Occipital lobe (tissue), 1 donor: ENCODE measurements at regions not wholly inside any gene's neighbourhood (a gene's known extent, or its start where the extent isn't known, plus 50 kb on each side); places are given as distances from the start of the nearest gene placed in this dataset.

Experiments used
- DNase-seq: peaks from one replicate; lab custom pipeline; 2025; lab: John Stamatoyannopoulos, UW

DNA sequence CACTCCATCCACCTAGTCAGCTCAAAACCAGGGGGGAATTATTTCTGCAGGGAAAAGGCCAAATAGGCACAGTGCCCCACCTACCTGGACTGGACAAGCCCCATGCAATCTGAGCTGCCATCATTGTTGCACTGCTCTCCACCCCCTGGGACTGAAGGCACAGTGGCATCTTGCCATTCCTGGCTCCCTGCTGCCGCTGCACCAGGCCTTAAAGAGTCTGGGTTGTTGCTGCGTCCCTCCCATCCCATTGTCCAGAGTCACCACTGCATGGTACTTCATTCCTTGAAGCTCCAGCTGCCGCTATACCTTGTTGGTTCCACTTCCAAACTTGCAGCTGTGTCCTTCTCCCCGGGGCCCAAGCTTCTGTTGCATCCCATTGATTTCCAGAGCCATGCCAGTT, 629.7 kb downstream of the STIM2 start:
- DNase-seq: no peak

DNA sequence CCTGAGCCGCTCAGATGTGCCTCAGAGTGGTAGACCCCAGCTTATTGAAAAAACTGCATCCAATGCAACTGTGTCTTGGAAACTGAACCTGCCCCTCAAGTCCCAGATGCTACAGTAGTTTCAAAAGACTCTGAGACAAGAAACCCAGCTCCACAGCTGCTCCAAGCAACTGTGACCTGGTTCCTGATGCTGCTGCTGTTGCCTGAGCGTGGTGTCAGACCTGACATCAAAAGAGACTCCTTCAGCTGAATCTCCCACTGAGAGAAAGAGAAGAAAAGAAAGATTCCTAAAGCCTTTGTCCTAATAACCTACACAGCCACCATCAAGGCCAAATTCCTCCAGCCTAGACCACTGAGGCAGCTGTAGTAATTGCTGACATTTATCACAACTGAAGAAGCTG, 630.1 kb downstream of the STIM2 start:
- DNase-seq: no peak

DNA sequence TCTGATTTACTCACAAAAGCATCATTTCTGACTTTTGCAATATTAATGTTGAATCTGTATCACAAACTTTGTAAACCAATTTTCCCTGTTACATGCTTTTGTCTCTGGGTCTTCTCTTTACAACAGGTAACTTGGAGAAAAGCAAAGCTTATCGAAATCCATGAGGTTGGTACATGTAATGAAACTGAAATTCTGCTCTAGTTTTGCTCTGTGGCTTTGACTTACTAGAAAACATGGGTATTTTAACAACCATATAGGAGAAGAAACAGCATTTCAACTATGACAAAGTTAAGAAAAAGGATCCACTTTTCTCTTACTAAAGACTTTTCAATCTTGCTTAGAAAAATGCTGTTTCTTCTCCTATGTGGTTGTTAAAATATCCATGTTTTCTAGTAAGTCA, 645.8 kb downstream of the STIM2 start:
- no peak for DNase-seq

DNA sequence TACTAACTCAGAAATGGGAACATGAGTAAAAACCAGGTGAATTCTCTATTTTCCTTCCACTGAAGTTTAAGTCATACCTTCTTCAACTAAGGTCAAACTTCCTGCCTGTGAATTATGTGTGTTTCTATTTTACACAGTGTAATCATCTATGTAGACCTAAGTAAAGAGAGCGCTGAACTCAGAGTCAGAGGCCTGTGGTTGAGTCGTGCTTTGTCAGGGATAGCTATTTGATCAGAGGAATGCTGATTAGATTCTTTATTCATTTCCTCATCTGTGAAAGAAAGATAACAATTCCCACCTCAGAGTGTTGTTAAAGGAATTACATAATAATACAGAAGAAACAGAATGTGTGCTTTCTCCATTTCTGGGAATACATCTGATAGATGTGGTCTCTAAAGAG, 654.1 kb downstream of the STIM2 start:
- DNase-seq: no peak

DNA sequence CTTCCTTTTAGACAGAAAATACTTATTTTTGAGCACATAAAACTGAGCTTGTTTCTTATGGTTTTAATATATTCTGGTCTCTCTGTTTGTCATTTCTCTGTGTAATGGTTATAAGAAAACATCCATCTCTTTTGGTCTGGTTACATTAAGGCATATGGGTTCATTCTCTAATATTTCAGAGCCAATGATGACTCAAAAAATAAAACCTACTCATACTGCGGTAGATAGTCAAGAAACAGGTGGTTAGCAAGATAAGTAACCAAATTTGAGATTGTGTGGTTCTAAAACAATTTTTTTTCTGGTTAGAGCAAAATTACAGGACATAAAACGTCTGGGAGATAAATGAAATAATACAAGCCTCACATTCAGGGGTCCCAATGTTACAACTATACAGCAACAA, 654.5 kb downstream of the STIM2 start:
- no peak for DNase-seq

DNA sequence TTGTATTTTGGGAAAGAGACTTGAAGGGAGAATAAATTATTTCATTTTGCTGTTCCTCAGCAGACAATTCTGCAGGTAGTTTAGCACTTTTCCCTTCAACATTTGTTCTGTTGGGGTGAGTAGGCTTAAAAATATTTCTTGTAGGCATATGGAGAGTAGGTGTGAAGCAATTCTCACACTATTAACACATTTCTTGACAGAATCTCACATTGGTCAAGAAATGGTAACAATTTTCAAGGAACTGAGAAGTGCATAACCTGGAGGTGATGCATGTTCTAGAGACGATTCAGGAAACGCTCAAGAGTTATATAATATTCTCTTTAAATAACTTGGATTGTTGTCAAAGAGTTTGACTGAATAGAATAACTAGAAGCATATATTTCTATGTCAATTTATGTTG, 658.2 kb downstream of the STIM2 start:
- DNase-seq: no peak

DNA sequence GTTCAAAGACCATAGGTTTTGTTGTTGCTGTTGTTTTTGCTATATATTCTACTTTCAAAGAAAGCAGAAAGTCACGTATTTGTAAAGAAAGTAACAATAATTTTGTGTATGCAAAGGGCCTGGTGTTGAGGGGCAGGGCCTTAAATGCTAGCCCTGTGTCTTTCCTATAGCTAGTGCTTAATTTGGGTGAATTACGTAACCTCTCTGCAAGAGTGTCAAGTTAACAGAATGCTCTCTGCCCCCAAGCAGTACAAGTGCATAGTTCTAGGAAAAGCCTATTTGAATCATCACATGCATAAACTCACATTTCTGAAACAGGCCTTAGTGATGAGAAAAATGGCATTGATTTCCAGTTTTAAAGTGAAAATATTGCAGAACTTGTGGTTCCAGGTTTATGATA, 663.6 kb downstream of the STIM2 start:
- DNase-seq: no peak

DNA sequence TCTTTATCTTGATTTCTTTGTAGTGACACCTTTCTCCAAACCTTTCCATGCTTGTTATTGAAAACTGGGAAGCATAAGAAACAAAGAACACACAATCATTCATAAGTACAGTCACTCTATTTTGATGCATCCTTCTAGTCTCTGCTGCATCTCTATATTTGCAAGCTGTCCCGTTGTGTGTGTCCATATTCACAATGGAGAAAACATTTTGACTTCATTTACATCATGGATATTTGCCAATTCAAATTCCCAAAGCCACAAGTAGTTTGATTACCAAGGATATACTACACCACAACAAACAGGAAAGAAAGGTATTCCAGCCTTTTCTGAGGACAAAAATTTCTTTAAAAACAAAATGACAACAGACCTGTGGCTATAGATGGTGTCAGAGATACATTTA, 673.8 kb downstream of the STIM2 start:
- no peak for DNase-seq

DNA sequence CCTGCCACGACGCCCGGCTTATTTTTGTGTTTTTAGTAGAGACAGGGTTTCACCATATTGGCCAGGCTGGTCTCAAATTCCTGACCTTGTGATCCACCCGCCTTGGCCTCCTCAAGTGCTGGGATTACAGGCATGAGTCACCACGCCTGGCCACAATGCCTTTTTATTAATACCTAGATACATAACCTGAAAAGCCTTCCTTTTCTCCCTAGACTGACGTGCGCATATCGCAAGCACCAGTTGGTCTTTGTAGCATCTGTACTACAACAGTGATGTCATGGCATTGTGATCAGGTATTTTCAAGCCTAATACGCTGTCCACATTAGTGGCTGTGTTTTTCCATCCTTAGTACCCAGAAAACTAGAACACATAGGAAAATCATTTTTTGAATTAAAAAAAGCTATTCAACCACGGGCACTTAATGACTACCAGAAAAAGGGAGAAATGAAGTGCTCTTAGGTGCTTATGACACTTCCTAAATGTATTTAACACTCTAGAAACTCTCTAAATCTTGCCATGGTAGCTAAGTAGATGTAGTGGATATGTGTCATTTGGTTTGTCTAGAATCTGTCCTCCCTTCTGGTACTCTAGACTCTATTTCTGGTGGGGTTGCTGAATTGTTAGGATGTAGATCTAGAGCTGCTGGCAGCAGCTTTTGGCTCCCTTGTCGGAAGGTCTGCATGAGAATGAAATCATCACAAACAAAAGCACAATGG, 707.8 kb downstream of the STIM2 start:
- DNase-seq: no peak

DNA sequence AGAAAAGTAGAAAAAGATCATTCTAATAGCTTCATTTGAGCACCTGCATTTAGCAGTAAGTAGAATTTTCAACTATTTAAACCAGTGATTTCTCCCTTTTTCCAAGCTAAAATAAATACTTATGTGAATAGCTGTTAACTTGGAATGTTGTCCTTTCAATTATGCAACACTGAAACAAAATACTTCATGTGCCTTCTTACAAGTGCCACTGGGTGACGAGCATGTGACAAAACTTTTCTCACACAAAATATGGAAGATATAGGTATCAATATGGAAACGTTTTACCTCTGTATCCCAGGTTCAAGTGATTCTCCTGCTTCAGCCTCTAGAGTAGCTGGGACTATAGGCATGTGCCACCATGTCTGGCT, 708.3 kb downstream of the STIM2 start:
- DNase-seq: no peak

DNA sequence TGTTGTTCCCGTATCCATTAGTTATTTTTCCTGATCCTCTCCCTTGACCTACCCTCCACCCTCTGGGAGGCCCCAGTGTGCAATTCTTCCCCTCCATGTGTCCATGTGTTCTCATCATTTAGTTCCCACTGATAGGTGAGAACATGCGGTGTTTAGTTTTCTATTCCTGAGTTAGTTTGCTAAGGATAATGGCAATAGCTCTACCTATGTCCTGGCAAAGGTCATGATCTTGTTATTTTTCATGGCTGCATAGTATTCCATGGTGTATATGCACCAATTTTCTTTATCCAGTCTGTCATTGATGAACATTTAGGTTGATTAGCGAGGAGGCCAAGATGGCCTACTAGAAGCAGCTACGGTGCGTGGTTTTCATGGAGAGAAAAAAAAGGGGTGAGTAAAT, 714.1 kb downstream of the STIM2 start:
- no peak for DNase-seq

DNA sequence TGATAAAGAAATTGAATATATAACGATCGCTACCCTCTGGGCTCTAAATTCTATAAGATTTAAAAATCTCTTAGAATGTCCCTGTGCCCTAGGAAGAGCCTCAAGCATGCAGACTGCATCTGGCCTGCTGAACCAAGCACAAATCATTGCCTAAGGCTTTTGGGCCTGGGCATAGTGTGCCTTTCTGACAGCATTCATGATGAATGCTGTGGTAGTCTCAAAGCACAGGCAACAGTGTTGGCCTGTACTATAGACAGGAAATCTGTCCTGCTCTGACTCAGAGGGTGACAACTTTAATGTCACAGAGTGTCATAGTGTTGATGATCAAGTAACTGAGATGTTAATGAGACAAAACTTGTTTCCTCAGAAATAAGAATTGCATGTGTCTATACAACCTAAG, 717.3 kb downstream of the STIM2 start:
- DNase-seq: no peak

DNA sequence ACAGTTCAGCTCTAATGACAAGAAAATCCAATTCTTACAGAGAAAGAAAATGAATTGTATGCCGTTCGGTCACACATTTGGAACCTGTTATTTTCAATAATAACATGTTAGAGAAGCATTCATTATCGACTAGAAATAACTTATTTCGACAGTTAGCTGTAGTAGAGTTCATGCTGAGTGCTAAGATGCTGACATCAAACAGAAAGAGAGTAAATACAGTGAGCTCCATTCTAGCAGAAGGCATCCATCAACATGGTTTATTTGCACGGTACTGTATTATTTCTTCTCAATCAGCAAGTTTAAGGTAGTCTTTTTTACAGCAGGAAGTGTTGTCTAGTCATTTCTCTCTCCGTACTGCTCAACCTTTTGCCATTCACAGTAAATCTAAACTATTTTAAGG, 732.1 kb downstream of the STIM2 start:
- no peak for DNase-seq

DNA sequence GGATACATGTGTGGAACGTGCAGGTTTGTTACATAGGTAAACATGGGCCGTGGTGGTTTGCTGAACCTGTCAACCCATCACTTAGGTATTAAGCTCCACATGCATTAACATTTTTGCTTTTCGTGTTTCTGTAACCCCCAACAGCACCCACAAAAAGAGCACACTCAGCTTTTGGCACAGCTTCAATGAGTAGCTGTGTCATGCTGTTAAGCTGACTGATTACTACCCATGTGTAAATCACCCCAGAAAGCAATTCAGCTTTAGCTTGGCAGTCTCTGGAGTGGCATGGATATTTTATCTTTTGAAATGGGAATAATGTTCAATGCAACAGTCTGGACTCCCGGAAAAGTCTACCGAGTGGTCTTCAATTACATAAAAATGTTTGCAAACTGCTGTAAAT, 734.3 kb downstream of the STIM2 start:
- DNase-seq: no peak

DNA sequence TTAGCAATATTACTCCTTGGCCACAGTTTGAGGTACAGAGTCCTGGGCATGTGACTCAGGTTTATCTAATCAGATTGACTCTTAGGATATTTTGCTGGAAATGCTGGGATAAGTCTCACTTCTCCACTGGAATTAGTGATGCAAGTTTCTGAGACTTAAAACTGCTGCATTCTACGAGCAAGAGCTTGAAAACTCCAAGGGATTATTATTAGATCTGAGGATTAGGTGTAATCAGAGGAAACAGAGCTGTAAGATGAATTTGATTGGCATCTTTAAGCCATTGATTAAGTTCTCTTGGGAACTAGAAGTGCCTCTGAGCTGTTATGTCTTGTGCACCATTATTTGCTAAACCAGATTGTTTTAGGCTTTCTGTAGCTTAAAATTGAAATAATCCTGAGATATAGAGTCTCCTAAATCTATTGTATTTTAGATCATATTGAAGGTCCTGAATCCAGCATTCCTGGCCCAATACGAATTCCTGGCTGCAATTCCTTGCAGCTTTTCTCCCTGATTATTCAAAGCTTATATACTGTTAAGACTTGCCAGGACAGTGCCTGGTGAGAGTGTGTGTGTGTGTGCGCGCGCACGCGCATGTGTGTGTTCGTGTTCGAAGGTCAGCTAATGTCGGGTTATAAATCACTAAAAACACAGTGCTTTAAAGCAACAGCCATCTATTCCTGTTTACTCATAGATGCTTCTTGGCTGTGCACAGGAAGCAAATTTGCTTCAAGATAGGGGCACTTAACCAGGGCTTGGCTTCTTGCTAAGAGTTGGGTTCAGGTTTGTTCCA, 735.1 kb downstream of the STIM2 start:
- no peak for DNase-seq

DNA sequence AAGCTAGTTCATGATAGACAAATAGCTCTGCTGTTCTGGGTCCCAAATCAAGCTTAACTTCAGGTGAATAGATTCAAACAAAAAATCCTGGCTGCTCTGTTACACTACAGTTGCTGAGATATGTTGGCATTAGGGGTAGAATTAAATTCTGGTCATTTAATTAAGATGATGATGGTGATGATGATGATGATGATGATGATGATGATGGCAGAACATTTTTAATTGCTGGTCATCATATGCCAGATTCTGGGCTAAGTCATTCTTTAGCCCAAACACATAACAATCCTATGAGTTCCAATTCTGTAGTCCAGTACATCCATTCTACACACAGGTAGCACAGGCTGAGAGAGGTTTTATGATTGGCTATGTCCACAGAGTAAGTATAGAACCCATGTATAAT, 741.5 kb downstream of the STIM2 start:
- no peak for DNase-seq

DNA sequence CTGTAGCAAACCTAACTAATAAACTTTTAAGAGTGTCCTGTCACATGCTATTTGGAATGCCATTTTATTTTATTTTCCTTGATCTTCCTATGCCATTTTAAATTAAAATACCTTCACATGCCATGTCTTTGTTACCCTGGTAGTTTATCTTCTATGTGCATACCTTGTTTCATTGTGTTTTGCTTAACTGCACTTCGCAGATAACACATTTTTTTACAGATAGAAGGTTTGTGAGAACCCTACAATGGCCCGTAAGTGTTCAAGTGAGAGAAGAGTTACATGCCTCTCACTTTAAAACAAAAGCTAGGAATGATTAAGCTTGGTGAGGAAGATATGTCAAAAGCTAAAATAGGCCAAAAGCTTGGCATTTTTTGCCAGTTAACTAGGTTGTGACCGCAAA, 744.1 kb downstream of the STIM2 start:
- no peak for DNase-seq

DNA sequence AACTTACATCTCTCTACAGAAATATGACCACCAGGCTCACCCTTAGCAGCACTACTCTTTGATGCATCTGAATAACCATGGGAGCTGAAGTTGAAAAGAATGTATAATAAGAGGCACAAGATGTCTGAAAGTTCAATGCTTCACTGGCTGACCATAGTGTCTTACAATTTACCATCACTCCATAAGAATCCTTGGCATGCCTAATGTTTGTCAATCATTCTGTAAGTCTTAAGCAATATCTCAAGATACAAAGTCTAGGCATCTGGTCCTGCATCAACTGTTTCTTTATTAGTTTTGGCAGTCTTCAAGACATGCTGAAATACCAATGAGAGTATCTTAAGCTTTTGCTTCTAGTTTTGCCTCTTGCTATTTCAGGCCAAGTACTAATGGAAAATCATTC, 755.5 kb downstream of the STIM2 start:
- DNase-seq: no peak

DNA sequence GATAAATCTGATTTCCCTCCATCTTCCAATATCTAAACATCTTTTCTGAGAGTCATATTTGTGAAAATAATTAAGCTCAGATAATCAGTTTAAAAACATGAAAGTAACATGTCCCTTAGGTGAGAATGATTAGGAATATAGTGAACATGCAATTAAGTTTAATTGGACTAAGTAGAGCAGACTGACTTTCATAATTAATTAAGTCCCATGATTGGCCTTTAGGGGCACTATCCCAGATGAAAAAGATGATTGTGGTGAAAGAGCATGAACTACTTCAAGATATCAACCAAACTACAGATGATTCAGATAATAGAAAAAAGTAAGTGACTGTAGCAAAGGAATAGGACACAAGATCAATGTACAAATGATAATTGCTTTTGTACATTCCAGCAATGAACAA, 758.8 kb downstream of the STIM2 start:
- DNase-seq: no peak

DNA sequence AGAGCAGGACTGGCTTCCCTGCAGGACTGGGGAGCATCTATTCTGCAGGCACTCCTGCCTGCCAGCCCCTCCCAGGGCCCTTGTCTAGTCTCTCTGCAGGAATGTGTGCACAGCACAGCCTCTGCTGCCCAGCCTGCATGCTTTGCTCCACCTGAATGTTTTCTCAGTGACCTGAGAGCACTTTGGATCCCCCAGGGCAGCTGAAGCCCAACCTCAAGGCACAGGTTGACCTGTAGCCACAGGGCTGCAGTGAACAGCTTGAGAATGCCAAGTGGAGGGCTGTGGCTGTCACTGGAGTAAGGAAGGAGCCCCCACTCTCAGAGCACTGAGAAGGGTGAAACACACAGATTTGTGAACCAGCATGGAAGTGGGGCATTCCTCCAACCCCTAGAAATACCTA, 760.2 kb downstream of the STIM2 start:
- no peak for DNase-seq

DNA sequence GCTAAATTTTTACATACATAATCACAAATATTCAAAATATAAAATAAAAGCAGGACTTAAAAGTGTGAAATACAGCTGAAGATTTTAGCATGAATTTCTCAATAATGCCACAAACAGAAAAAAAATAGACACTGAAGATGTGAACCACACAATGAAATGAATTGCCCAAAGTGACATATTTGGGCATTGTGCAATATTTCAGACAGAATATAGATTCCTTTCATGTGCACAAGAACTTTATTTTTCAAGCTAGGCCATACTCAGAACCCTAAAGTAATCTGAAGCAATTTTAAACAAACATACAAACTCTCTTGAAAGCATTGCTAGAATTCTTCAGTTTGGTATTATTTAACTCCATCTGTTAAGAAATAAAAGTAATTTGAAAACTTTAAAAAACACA, 764.1 kb downstream of the STIM2 start:
- no peak for DNase-seq

DNA sequence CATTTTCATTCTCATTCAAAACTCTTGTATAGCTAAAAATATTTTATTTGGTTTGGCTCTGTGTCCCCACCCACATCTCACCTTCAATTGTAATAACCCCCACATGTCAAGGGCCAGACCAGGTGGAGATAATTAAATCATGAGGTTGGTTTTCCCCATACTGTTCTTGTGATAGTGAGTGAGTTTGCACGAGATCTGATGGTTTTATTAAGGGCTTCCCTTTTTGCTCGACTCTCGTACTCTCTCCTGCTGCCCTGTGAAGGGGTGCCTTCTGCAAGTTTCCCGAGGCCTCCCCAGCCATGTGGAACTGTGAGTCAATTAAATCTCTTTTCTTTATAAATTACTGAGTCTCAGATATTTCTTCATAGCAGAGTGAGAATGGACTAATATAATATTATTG, 768.0 kb downstream of the STIM2 start:
- DNase-seq: no peak

DNA sequence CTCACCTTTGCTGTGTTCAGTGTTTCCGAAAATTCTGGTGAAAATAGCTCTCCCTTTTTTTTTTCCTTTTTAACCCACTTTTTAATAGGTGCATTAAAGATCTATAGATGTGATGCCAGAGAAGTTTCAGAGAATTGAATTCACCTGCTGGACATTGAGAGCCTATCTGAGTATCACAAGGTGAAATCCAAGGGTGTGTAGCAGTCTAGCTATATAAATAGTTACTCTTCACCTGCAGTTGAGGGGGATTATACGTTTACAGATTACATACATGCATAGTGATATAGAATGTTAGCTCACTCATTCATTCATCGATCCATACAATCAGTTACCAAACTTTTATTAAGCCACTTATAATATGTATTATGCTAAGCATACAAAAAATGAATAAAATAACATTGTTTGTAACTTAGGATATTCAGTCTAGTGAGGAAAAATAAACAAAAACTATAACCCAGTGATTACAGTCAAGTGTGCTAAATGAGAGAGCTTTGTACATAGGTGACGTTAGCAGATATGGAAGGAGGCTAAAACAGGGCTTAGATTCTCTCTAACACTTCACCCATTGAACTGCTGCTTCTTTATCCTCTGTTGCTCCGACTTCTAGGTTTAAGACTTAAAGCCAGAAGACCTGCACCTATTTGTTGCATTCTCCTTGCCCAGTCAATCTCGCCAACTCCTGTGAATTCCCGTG, 769.0 kb downstream of the STIM2 start:
- no peak for DNase-seq
